Mesendoderm (in vitro differentiated cells): ENCODE measurements at regions not wholly inside any gene's neighbourhood (a gene's known extent, or its start where the extent isn't known, plus 50 kb on each side); places are given as distances from the start of the nearest gene placed in this dataset.

Source experiments
- DNase-seq: peaks from one replicate; pipeline ENCODE4 v3.0.0; 2013
- H2AK5ac ChIP-seq: 2 replicates; pipeline ENCODE4 v1.6.1; 2013; ENCODE audit warnings: low read length, inconsistent platforms
- H2BK120ac ChIP-seq: 2 replicates; pipeline ENCODE4 v1.6.1; 2013; ENCODE audit warnings: low read depth, mild to moderate bottlenecking, low read length, moderate library complexity, mixed read lengths
- H2BK15ac ChIP-seq: replicated peaks from 2 replicates; pipeline ENCODE4 v1.6.1; 2013; ENCODE audit warnings: low read depth, mild to moderate bottlenecking, moderate library complexity
- H2BK5ac ChIP-seq: 2 replicates; pipeline ENCODE4 v1.6.1; 2013; ENCODE audit warnings: low read length, inconsistent platforms
- H3K18ac ChIP-seq: 2 replicates; pipeline ENCODE4 v1.6.1; 2013; ENCODE audit warnings: mild to moderate bottlenecking, low read length, mixed read lengths
- H3K23ac ChIP-seq: one replicate; pipeline ENCODE4 v1.6.1; 2013; ENCODE audit warnings: low read length
- H3K27ac ChIP-seq: 2 replicates; pipeline ENCODE4 v1.5.1; 2013; ENCODE audit warnings: low read depth, mild to moderate bottlenecking, inconsistent platforms, low read length, moderate library complexity
- H3K27me3 ChIP-seq: 2 replicates; pipeline ENCODE4 v1.6.1; 2013; ENCODE audit warnings: low read length, control low read depth, mild to moderate bottlenecking, inconsistent platforms; ENCODE audit not compliant: insufficient read depth, poor library complexity
- H3K36me3 ChIP-seq: 2 replicates; pipeline ENCODE4 v1.6.1; 2013; ENCODE audit warnings: low read length, inconsistent platforms; ENCODE audit not compliant: control insufficient read depth, insufficient read depth
- H3K4ac ChIP-seq: one replicate; pipeline ENCODE4 v1.6.1; 2013; ENCODE audit warnings: low read depth, mild to moderate bottlenecking, low read length, moderate library complexity
- H3K4me1 ChIP-seq: 2 replicates; pipeline ENCODE4 v1.6.1; 2013; ENCODE audit warnings: low read depth, low read length, inconsistent platforms; ENCODE audit not compliant: control insufficient read depth
- H3K4me2 ChIP-seq: 2 replicates; pipeline ENCODE4 v1.6.1; 2013; ENCODE audit warnings: low read length
- H3K4me3 ChIP-seq: 2 replicates; pipeline ENCODE4 v1.5.1; 2013; ENCODE audit warnings: mild to moderate bottlenecking, low read length
- H3K56ac ChIP-seq: one replicate; pipeline ENCODE4 v1.6.1; 2013; ENCODE audit warnings: low read length
- H3K79me1 ChIP-seq: 2 replicates; pipeline ENCODE4 v1.6.1; 2013; ENCODE audit warnings: low read length, inconsistent platforms
- H3K79me2 ChIP-seq: 2 replicates; pipeline ENCODE4 v1.6.1; 2013; ENCODE audit warnings: mild to moderate bottlenecking, low read length; ENCODE audit not compliant: control insufficient read depth, insufficient read depth
- H3K9ac ChIP-seq: 2 replicates; pipeline ENCODE4 v1.6.1; 2013; ENCODE audit warnings: low read length, inconsistent platforms
- H4K5ac ChIP-seq: one replicate; pipeline ENCODE4 v1.6.1; 2013; ENCODE audit warnings: low read length
- H4K8ac ChIP-seq: one replicate; pipeline ENCODE4 v1.6.1; 2013; ENCODE audit warnings: low read depth, mild to moderate bottlenecking, control low read depth, low read length, moderate library complexity
- WGBS: extraction: QIAGEN DNeasy Blood & Tissue Kit; methylation state at CpG from one replicate; pipeline ENCODE4 v1.1.7; 2013; ENCODE audit warnings: low lambda C conversion rate, missing lambda C conversion rate; ENCODE audit not compliant: insufficient coverage; ENCODE audit errors: extremely low coverage; 5-methylcytosine and 5-hydroxymethylcytosine counted together

- H3K27ac ChIP-seq, result no peak overlapping the region
- no peak overlapping the region for H2BK120ac ChIP-seq
- no peak overlapping the region for H4K5ac ChIP-seq
- no peak for DNase-seq
- no peak overlapping the region for H3K4me2 ChIP-seq
- WGBS, result no CpG with 5 or more reads among the region's 8 CpGs
- H3K36me3 ChIP-seq, result no peaks in the 10 kb centered on the region
- H3K27me3 ChIP-seq, result no peaks in the 10 kb centered on the region
- no peak overlapping the region for H3K9ac ChIP-seq
- no peak overlapping the region for H3K18ac ChIP-seq
- H3K23ac ChIP-seq, result no peak overlapping the region
- no peaks in the 10 kb centered on the region for H3K79me2 ChIP-seq
- no peak overlapping the region for H2BK15ac ChIP-seq
- H3K4ac ChIP-seq, result no peak overlapping the region
- H3K4me3 ChIP-seq, result no peak overlapping the region
- H4K8ac ChIP-seq, result no peak overlapping the region
- H2AK5ac ChIP-seq, result no peak overlapping the region
- H3K79me1 ChIP-seq, result no peaks in the 10 kb centered on the region
- no peak overlapping the region for H2BK5ac ChIP-seq
- no peaks in the 10 kb centered on the region for H3K4me1 ChIP-seq
- H3K56ac ChIP-seq, result no peak overlapping the region
These were observed 315.4 kb downstream of the SPATA17 start for GRCh38 chr1:217946511-217946910.

GRCh38 chr1:217948741-217949140 lies 317.6 kb downstream of the SPATA17 start:
- Histone ChIP-seq H3K4ac (no peak overlapping the region), H3K18ac (no peak overlapping the region), H3K79me2 (no peaks in the 10 kb centered on the region), H3K23ac (no peak overlapping the region), H3K56ac (no peak overlapping the region), H2BK5ac (no peak overlapping the region), H3K27ac (no peak overlapping the region), H2BK15ac (no peak overlapping the region), H3K27me3 (no peaks in the 10 kb centered on the region), H4K5ac (no peak overlapping the region), H3K4me3 (no peak overlapping the region), H4K8ac (no peak overlapping the region), H3K9ac (no peak overlapping the region), H2AK5ac (no peak overlapping the region), H2BK120ac (no peak overlapping the region), H3K79me1 (no peaks in the 10 kb centered on the region), H3K4me2 (no peak overlapping the region), H3K4me1 (no peaks in the 10 kb centered on the region), H3K36me3 (no peaks in the 10 kb centered on the region)
- no peak for DNase-seq
- WGBS, result no CpG with 5 or more reads among the region's 2 CpGs

DNA sequence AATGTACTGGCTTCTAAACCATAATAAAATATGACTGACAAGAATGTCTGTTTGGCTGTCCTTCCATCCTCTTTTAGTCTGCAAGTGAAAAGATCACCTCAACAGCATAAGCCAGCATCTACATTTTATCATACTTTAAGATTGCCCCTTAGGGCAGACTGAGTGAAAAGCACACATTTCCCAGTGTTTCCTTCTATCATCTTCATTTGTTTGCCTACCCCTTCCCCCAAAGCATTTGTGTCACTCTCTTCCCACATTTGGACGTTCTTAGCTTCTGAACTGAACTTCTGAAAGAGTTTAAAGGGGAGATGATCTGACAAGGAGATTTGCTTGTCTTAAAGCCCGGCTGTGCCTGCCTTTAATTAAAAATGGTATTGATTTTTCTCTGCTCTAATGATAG lies 322.2 kb downstream of the SPATA17 start:
- Histone ChIP-seq H2BK120ac (no peak overlapping the region), H2BK5ac (no peak overlapping the region), H3K27me3 (no peaks in the 10 kb centered on the region), H3K9ac (no peak overlapping the region), H3K36me3 (no peaks in the 10 kb centered on the region), H4K5ac (no peak overlapping the region), H3K27ac (no peak overlapping the region), H3K18ac (no peak overlapping the region), H3K56ac (no peak overlapping the region), H2BK15ac (no peak overlapping the region), H3K23ac (no peak overlapping the region), H3K4me3 (no peak overlapping the region), H2AK5ac (no peak overlapping the region), H3K79me1 (no peaks in the 10 kb centered on the region), H3K79me2 (no peaks in the 10 kb centered on the region), H4K8ac (no peak overlapping the region), H3K4me1 (no peaks in the 10 kb centered on the region), H3K4ac (no peak overlapping the region), H3K4me2 (no peak overlapping the region)
- no CpG with 5 or more reads among the region's 2 CpGs for WGBS
- no peak for DNase-seq

- no peaks in the 10 kb centered on the region for H3K4me1 ChIP-seq
- no peak overlapping the region for H3K4me3 ChIP-seq
- no peak overlapping the region for H2AK5ac ChIP-seq
- no peak overlapping the region for H2BK15ac ChIP-seq
- H4K5ac ChIP-seq, result no peak overlapping the region
- no peak overlapping the region for H2BK120ac ChIP-seq
- no peak for DNase-seq
- no peaks in the 10 kb centered on the region for H3K27me3 ChIP-seq
- H3K79me2 ChIP-seq, result no peaks in the 10 kb centered on the region
- H3K27ac ChIP-seq, result no peak overlapping the region
- H3K4me2 ChIP-seq, result no peak overlapping the region
- H3K9ac ChIP-seq, result no peak overlapping the region
- no peaks in the 10 kb centered on the region for H3K79me1 ChIP-seq
- H3K36me3 ChIP-seq, result no peaks in the 10 kb centered on the region
- no peak overlapping the region for H4K8ac ChIP-seq
- no CpG with 5 or more reads among the region's 2 CpGs for WGBS
- H3K18ac ChIP-seq, result no peak overlapping the region
- H2BK5ac ChIP-seq, result no peak overlapping the region
- no peak overlapping the region for H3K4ac ChIP-seq
- H3K56ac ChIP-seq, result no peak overlapping the region
- H3K23ac ChIP-seq, result no peak overlapping the region
These were observed 322.8 kb downstream of the SPATA17 start for GRCh38 chr1:217953922-217954321.

GRCh38 chr1:217955723-217956122 lies 324.6 kb downstream of the SPATA17 start:
- H2BK5ac ChIP-seq, result no peak overlapping the region
- H2AK5ac ChIP-seq, result no peak overlapping the region
- H3K9ac ChIP-seq, result no peak overlapping the region
- H3K4me1 ChIP-seq, result no peaks in the 10 kb centered on the region
- no peak overlapping the region for H3K56ac ChIP-seq
- H3K79me2 ChIP-seq, result no peaks in the 10 kb centered on the region
- no peak overlapping the region for H2BK15ac ChIP-seq
- no peak overlapping the region for H4K5ac ChIP-seq
- DNase-seq, result peak; percentile 7
- H3K18ac ChIP-seq, result no peak overlapping the region
- no peaks in the 10 kb centered on the region for H3K27me3 ChIP-seq
- no peak overlapping the region for H3K4me3 ChIP-seq
- H3K4me2 ChIP-seq, result no peak overlapping the region
- H3K36me3 ChIP-seq, result no peaks in the 10 kb centered on the region
- no peak overlapping the region for H3K27ac ChIP-seq
- no peak overlapping the region for H3K4ac ChIP-seq
- no peak overlapping the region for H4K8ac ChIP-seq
- no peak overlapping the region for H2BK120ac ChIP-seq
- H3K79me1 ChIP-seq, result no peaks in the 10 kb centered on the region
- no peak overlapping the region for H3K23ac ChIP-seq

DNA sequence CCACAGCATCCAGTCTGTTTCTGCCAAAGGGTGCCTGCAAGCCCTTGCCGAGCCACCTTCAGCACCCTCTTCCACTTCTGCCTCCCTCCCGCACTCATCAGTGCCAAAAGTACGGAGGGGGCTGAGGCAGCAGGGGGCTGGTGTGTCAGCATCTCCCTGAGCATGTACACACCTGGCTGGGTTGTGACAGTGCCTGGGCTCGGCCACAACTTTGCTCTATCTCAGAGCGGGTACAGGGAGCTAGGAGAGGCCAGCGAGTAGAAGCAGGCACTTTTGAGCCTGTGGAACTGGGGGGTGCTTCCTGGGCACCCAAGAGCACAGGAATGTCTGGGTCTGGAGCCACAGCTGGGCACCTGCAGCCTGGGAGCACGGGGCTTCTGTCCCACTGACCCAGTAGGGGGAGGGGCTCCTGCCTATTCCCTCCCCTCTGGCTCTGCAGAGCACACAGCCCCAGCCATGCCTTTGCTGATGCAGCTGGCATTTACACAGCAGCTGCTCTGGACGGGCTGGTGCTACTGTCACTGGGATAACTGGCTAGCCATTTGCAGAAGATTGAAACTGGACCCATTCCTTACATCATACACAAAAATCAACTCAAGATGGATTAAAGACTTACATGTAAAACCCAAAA lies 319.8 kb upstream of the RRP15 start:
- H3K27me3 ChIP-seq, result no peaks in the 10 kb centered on the region
- WGBS, result no CpG with 5 or more reads among the region's 8 CpGs
- H3K56ac ChIP-seq, result no peak overlapping the region
- no peak overlapping the region for H3K9ac ChIP-seq
- no peak overlapping the region for H4K8ac ChIP-seq
- H3K4me1 ChIP-seq, result no peaks in the 10 kb centered on the region
- no peak overlapping the region for H2BK5ac ChIP-seq
- H3K4me3 ChIP-seq, result no peak overlapping the region
- H3K36me3 ChIP-seq, result no peaks in the 10 kb centered on the region
- H4K5ac ChIP-seq, result no peak overlapping the region
- no peak overlapping the region for H3K4me2 ChIP-seq
- H3K23ac ChIP-seq, result no peak overlapping the region
- no peak overlapping the region for H3K4ac ChIP-seq
- DNase-seq, result no peak
- H2BK15ac ChIP-seq, result no peak overlapping the region
- H3K79me2 ChIP-seq, result no peaks in the 10 kb centered on the region
- no peak overlapping the region for H2AK5ac ChIP-seq
- no peak overlapping the region for H3K27ac ChIP-seq
- no peak overlapping the region for H3K18ac ChIP-seq
- no peak overlapping the region for H2BK120ac ChIP-seq
- no peaks in the 10 kb centered on the region for H3K79me1 ChIP-seq
